HEK293 (cell line): ENCODE measurements at regions not wholly inside any gene's neighbourhood (a gene's known extent, or its start where the extent isn't known, plus 50 kb on each side); places are given as distances from the start of the nearest gene placed in this dataset.

ENCODE experiments used
- CTCF ChIA-PET: fragments of 350-600 bp; formaldehyde crosslinking; extraction: SDS; loops from one replicate; lab custom pipeline; 2021; ENCODE audit warnings: antibody characterized with exemption; lab: Yijun Ruan, JAX
- POLR2A ChIA-PET: fragments of 300-600 bp; formaldehyde crosslinking; extraction: SDS; loops from one replicate; lab custom pipeline; 2020; ENCODE audit warnings: antibody characterized with exemption, inconsistent platforms; lab: Yijun Ruan, JAX
- H3K27ac ChIP-seq: fragments of 200-500 bp; sonication (Bioruptor generic); 2 replicates; pipeline ENCODE4 v1.5.1; 2014; ENCODE audit warnings: low read depth, low read length, control low read depth, inconsistent platforms; ENCODE audit errors: extremely low read depth
- H3K36me3 ChIP-seq, 2 experiments: fragments of 200-500 bp in 1 of 2; sonication (Bioruptor generic) in 1 of 2; 1 replicate in 1 of 2; 2 replicates in 1 of 2; pipeline ENCODE4 v1.5.1; 2014 to 2017; ENCODE audit warnings: inconsistent platforms in 2 of 2, low read length in 2 of 2; ENCODE audit not compliant: control insufficient read depth in 2 of 2, insufficient read depth in 1 of 2
- H3K4me1 ChIP-seq: fragments of 200-500 bp; sonication (Bioruptor generic); 2 replicates; pipeline ENCODE4 v1.5.1; 2014; ENCODE audit warnings: mild to moderate bottlenecking, low read length, inconsistent platforms; ENCODE audit not compliant: control insufficient read depth, insufficient read depth
- H3K4me3 ChIP-seq: 2 replicates; pipeline ENCODE4 v1.5.1; 2011; ENCODE audit warnings: low read depth, mild to moderate bottlenecking, control low read depth, low read length, moderate library complexity
- H3K9me3 ChIP-seq: fragments of 200-500 bp; sonication (Bioruptor generic); 2 replicates; pipeline ENCODE4 v1.5.1; 2014; ENCODE audit warnings: low read depth, low read length, inconsistent platforms; ENCODE audit not compliant: control insufficient read depth, insufficient read depth
- PRDM6 ChIP-seq: fragments of 450-650 bp; formaldehyde crosslinking; IDR thresholded peaks from 2 replicates; pipeline ENCODE4 v1.5.1; 2017; ENCODE audit warnings: missing biosample characterization, missing genetic modification characterization
- TSHZ1 ChIP-seq: fragments of 450-650 bp; formaldehyde crosslinking; IDR thresholded peaks from 2 replicates; pipeline ENCODE4 v1.5.1; 2016; ENCODE audit warnings: missing biosample characterization, missing genetic modification characterization, borderline replicate concordance
- YY2 ChIP-seq: fragments of 450-650 bp; formaldehyde crosslinking; IDR thresholded peaks from 2 replicates; pipeline ENCODE4 v1.5.1; 2016; ENCODE audit warnings: missing biosample characterization, missing genetic modification characterization
- ZBTB17 ChIP-seq: fragments of 450-650 bp; formaldehyde crosslinking; IDR thresholded peaks from 2 replicates; pipeline ENCODE4 v1.5.1; 2016; ENCODE audit warnings: missing biosample characterization, missing genetic modification characterization
- ZBTB44 ChIP-seq: fragments of 450-650 bp; IDR thresholded peaks from 2 replicates; pipeline ENCODE4 v1.5.1; 2018; ENCODE audit warnings: missing biosample characterization, mild to moderate bottlenecking, missing genetic modification characterization
- ZNF274 ChIP-seq, 2 experiments: fragments of 200-500 bp in 1 of 2; fragments of 450-650 bp in 1 of 2; sonication (Bioruptor generic) in 1 of 2; formaldehyde crosslinking in 1 of 2; IDR thresholded peaks; 2 replicates each; pipeline versions ENCODE4 v1.5.1 to v1.6.1; 2014 to 2016; ENCODE audit warnings: borderline replicate concordance in 1 of 2, inconsistent platforms in 1 of 2, low read length in 1 of 2, missing biosample characterization in 1 of 2, missing genetic modification characterization in 1 of 2
- ZNF341 ChIP-seq: fragments of 450-650 bp; formaldehyde crosslinking; IDR thresholded peaks from 2 replicates; pipeline ENCODE4; 2016; ENCODE audit warnings: low read depth, missing biosample characterization, missing genetic modification characterization
- ZNF394 ChIP-seq: fragments of 450-650 bp; formaldehyde crosslinking; IDR thresholded peaks from 2 replicates; pipeline ENCODE4 v1.5.1; 2016; ENCODE audit warnings: missing biosample characterization, missing genetic modification characterization, mild to moderate bottlenecking, moderate library complexity, borderline replicate concordance
- ZNF514 ChIP-seq: fragments of 450-650 bp; formaldehyde crosslinking; IDR thresholded peaks from 2 replicates; pipeline ENCODE4 v1.5.1; 2016; ENCODE audit warnings: missing biosample characterization, missing genetic modification characterization
- ZNF747 ChIP-seq: fragments of 450-650 bp; formaldehyde crosslinking; IDR thresholded peaks from 2 replicates; pipeline ENCODE4 v1.5.1; 2016; ENCODE audit warnings: missing biosample characterization, missing genetic modification characterization
- ZNF843 ChIP-seq: fragments of 450-650 bp; formaldehyde crosslinking; IDR thresholded peaks from 2 replicates; pipeline ENCODE4 v1.5.1; 2016; ENCODE audit warnings: missing biosample characterization, missing genetic modification characterization
- TF ChIP-seq, protein P1 (sequence below): fragments of 450-650 bp; formaldehyde crosslinking; IDR thresholded peaks from 2 replicates; pipeline ENCODE4 v1.5.1; 2016; ENCODE audit warnings: missing biosample characterization, missing genetic modification characterization
- TF ChIP-seq, protein P2 (sequence below): fragments of 450-650 bp; formaldehyde crosslinking; IDR thresholded peaks from 2 replicates; pipeline ENCODE4 v1.5.1; 2017; ENCODE audit warnings: missing biosample characterization, missing genetic modification characterization
- TF ChIP-seq, protein P3 (sequence below): fragments of 450-650 bp; formaldehyde crosslinking; IDR thresholded peaks from 2 replicates; pipeline ENCODE4 v1.5.1; 2016; ENCODE audit warnings: missing biosample characterization, missing genetic modification characterization

- TF ChIP-seq, protein P1, sequence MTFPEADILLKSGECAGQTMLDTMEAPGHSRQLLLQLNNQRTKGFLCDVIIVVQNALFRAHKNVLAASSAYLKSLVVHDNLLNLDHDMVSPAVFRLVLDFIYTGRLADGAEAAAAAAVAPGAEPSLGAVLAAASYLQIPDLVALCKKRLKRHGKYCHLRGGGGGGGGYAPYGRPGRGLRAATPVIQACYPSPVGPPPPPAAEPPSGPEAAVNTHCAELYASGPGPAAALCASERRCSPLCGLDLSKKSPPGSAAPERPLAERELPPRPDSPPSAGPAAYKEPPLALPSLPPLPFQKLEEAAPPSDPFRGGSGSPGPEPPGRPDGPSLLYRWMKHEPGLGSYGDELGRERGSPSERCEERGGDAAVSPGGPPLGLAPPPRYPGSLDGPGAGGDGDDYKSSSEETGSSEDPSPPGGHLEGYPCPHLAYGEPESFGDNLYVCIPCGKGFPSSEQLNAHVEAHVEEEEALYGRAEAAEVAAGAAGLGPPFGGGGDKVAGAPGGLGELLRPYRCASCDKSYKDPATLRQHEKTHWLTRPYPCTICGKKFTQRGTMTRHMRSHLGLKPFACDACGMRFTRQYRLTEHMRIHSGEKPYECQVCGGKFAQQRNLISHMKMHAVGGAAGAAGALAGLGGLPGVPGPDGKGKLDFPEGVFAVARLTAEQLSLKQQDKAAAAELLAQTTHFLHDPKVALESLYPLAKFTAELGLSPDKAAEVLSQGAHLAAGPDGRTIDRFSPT (tag by site-specific recombination), result no peak
- no peak for TF ChIP-seq ZNF341 (tag by site-specific recombination)
- TF ChIP-seq, all 188 proteins: peak for 0
Measured at GRCh38 chr6:97841763-97842162, 558.7 kb upstream of the MMS22L start (continued).

DNA sequence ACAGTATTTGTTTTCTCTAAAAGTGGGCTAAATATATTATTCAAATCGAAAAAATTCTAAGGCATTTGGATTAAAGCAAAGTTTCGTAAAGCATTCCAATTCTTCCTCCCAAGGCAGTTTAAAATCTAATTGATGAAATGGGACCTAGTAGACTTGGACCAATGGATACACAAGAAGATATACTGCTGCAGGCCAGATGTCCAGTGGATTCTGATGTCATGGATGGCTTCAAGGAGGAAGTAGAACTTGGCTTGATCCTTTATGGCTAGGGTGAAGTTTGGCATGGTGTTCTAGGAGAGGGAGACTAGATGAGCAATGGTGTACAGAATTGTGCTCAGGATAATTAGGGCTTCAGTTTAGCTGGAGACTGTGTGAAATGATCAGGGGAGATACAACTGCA, 559.5 kb upstream of the MMS22L start:
- POLR2A ChIA-PET, result no interaction called here
- no peaks in the 10 kb centered on the region for H3K9me3 ChIP-seq
- H3K4me3 ChIP-seq, result no peak overlapping the region
- TF ChIP-seq, protein P2, sequence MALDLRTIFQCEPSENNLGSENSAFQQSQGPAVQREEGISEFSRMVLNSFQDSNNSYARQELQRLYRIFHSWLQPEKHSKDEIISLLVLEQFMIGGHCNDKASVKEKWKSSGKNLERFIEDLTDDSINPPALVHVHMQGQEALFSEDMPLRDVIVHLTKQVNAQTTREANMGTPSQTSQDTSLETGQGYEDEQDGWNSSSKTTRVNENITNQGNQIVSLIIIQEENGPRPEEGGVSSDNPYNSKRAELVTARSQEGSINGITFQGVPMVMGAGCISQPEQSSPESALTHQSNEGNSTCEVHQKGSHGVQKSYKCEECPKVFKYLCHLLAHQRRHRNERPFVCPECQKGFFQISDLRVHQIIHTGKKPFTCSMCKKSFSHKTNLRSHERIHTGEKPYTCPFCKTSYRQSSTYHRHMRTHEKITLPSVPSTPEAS (tag by site-specific recombination), result no peak
- no peak for TF ChIP-seq ZBTB17 (tag by site-specific recombination)
- TF ChIP-seq ZNF394 (tag by site-specific recombination), result no peak
- TF ChIP-seq PRDM6 (tag by site-specific recombination), result no peak
- no peaks in the 10 kb centered on the region for H3K36me3 ChIP-seq
- H3K27ac ChIP-seq, result no peak overlapping the region
- CTCF ChIA-PET, result interaction anchor here (0.7 kb wide), 1 partner anchor 170 kb away, joined by 3 read pairs; no protein-coding TSS in a partner anchor
- H3K4me1 ChIP-seq, result no peaks in the 10 kb centered on the region

GRCh38 chr6:97849390-97849789, 566.4 kb upstream of the MMS22L start:
- ChIA-PET CTCF (no interaction called here), POLR2A (no interaction called here)

More at GRCh38 chr6:97849390-97849789, 566.4 kb upstream of the MMS22L start:
- H3K36me3 ChIP-seq, result no peaks in the 10 kb centered on the region
- no peak overlapping the region for H3K27ac ChIP-seq
- TF ChIP-seq ZNF747 (no peak), TSHZ1 (no peak), ZNF514 (tag by site-specific recombination) (no peak), ZNF843 (tag by site-specific recombination) (no peak), ZNF274 (IDR thresholded peaks at IDR 0.05; ENCODE audit: low read length) (no peak), ZNF274 (tag by site-specific recombination; IDR thresholded peaks at IDR 0.05; ENCODE audit: borderline replicate concordance) (no peak), ZBTB44 (no peak), YY2 (tag by site-specific recombination) (no peak)
- TF ChIP-seq, protein P3, sequence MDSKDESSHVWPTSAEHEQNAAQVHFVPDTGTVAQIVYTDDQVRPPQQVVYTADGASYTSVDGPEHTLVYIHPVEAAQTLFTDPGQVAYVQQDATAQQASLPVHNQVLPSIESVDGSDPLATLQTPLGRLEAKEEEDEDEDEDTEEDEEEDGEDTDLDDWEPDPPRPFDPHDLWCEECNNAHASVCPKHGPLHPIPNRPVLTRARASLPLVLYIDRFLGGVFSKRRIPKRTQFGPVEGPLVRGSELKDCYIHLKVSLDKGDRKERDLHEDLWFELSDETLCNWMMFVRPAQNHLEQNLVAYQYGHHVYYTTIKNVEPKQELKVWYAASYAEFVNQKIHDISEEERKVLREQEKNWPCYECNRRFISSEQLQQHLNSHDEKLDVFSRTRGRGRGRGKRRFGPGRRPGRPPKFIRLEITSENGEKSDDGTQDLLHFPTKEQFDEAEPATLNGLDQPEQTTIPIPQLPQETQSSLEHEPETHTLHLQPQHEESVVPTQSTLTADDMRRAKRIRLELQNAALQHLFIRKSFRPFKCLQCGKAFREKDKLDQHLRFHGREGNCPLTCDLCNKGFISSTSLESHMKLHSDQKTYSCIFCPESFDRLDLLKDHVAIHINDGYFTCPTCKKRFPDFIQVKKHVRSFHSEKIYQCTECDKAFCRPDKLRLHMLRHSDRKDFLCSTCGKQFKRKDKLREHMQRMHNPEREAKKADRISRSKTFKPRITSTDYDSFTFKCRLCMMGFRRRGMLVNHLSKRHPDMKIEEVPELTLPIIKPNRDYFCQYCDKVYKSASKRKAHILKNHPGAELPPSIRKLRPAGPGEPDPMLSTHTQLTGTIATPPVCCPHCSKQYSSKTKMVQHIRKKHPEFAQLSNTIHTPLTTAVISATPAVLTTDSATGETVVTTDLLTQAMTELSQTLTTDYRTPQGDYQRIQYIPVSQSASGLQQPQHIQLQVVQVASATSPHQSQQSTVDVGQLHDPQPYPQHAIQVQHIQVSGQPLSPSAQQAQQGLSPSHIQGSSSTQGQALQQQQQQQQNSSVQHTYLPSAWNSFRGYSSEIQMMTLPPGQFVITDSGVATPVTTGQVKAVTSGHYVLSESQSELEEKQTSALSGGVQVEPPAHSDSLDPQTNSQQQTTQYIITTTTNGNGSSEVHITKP (tag by site-specific recombination), result no peak
- TF ChIP-seq, protein P1 (tag by site-specific recombination), result no peak
- H3K9me3 ChIP-seq, result no peaks in the 10 kb centered on the region
- peaks cover 4% of the 10 kb centered on the region; the same call in 1 of the 2 replicates for H3K4me1 ChIP-seq
- H3K4me3 ChIP-seq, result no peak overlapping the region
